Loucy (cell line): ENCODE measurements at regions not wholly inside any gene's neighbourhood (a gene's known extent, or its start where the extent isn't known, plus 50 kb on each side); places are given as distances from the start of the nearest gene placed in this dataset.

Experiments used
- EZH2phosphoT487 ChIP-seq: fragments of 200-600 bp; IDR thresholded peaks from 2 replicates; pipeline ENCODE4 v1.6.1; 2018; ENCODE audit warnings: antibody characterized with exemption, mild to moderate bottlenecking, moderate library complexity, borderline replicate concordance
- TF ChIP-seq, protein P1 (sequence below): fragments of 200-600 bp; sonication (generic); conservative IDR thresholded peaks from 2 replicates; pipeline ENCODE4 v1.5.1; 2014; ENCODE audit warnings: mild to moderate bottlenecking, antibody characterized with exemption, low read length

DNA sequence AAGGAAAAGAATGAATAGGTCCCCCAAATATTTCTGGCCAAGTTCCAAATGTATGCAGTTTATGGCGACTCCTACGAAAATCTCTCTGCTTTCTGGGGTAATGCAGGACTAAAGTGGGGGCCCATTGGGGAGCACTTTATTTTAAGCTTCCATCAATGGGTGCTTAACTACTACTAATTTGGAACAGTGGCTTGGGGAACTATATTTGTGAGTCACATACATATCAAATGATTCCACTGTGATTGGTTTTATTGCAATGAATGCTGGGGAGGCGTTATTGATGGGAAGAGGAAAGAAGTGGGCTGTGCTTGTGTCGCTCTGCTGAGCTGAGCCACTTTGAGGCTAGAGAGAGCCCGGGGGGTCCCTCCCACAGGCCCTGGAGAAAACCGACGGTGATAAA, 560.4 kb upstream of the SALL3 start:
- TF ChIP-seq, protein P1, sequence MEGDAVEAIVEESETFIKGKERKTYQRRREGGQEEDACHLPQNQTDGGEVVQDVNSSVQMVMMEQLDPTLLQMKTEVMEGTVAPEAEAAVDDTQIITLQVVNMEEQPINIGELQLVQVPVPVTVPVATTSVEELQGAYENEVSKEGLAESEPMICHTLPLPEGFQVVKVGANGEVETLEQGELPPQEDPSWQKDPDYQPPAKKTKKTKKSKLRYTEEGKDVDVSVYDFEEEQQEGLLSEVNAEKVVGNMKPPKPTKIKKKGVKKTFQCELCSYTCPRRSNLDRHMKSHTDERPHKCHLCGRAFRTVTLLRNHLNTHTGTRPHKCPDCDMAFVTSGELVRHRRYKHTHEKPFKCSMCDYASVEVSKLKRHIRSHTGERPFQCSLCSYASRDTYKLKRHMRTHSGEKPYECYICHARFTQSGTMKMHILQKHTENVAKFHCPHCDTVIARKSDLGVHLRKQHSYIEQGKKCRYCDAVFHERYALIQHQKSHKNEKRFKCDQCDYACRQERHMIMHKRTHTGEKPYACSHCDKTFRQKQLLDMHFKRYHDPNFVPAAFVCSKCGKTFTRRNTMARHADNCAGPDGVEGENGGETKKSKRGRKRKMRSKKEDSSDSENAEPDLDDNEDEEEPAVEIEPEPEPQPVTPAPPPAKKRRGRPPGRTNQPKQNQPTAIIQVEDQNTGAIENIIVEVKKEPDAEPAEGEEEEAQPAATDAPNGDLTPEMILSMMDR: no peak
- no peak for TF ChIP-seq EZH2phosphoT487
